GM19452 (cell line): ENCODE measurements at regions not wholly inside any gene's neighbourhood (a gene's known extent, or its start where the extent isn't known, plus 50 kb on each side); places are given as distances from the start of the nearest gene placed in this dataset.

Experiments
- ATAC-seq: cut with Tn5 transposase; IDR thresholded peaks from one replicate; pipeline ENCODE4 v1.9.1; 2021; ENCODE audit not compliant: unreplicated experiment

DNA sequence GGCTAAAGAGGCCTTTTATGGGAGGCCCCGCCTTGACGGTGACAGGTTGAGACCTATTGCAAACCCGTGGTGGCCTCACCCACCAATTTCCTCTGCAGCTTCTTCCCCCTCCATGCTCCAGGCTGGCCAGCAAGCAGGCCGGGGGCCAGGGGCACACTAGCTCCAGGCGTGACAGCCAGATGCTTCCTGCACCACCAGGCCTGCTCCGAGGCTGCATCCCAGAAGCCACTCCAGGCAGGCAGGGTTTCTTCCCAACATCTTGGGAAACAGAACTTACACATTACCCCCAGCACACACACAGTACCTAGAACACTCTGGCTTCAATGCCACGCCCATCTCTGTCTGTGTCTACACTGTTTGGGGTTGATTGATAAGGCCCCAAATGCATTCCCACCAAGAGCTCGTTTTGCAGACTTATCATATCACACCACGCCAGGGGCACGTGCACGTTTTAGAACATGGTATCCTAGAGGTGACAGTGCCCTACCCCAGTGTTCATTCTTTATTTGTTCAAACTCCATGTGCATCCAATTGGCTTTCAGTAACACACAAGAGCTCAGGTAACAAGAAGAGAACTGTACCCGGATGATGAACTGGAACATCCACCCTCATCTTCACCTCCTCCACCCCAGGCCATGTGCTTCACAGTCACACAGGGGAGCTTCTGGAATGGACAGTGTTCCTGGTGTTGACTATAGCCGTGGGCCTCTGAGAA is 221.4 kb upstream of the RREB1 start:
- no peak for ATAC-seq

DNA sequence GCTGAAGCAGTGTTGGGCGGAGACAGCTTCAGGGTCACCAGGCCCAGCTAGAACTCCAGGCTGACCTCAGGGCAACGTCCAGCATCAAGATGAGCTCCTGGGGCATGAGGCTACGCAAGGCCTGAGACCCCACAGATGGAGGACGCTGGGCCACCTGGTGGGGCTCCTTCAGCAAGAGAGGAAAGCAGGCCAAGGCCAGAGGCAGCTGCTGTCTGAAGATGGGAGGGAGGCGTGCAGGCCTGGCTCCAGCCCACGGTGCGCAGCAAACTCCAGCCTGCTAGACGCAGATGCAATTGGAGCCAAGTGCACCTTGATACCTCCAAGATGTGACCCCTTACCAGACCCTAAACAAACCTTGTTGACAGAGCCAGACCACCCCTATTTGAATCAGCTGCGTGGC is 220.9 kb upstream of the RREB1 start:
- ATAC-seq: no peak

DNA sequence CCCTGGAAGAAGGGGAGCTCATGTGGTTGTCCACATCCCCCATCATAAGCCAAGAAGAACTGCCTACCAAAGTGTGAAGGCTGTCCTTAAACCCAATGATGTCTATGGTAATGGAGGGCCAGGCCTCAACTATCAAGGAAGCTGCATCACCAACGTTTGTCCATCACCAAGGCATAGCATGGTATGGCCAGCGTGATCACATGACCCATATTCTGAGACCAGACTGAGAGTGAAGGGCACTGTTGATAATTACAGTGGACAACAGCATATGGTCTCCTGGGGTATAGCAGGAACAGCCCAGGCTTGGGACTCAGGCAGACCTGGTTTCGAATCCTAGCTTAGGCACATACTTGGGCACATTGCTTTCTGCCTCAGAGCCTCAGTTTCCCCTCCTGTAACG is 218.2 kb upstream of the RREB1 start:
- no peak for ATAC-seq

DNA sequence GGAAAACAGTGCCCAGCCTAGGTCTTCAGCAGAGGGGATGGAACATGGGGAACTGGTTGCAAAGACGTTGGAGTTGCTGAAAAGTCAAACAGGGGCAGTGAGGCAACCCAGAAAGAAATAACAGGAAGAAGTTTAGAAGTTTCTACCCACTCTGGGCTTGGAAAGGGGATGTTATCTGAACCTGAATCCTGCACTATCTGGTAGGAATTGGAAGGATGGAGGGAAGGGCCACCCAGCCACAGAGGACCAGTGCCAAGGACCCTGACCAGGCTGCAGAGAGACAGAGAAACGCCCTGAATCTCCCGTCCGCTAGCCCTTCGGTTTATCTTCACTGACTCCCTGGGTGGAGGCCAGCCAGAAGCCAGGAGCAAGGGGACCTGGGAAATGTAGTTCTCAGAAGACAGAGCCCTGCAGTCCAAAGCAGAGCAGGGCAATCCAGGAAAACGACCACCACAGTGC is 217.3 kb upstream of the RREB1 start:
- no peak for ATAC-seq

DNA sequence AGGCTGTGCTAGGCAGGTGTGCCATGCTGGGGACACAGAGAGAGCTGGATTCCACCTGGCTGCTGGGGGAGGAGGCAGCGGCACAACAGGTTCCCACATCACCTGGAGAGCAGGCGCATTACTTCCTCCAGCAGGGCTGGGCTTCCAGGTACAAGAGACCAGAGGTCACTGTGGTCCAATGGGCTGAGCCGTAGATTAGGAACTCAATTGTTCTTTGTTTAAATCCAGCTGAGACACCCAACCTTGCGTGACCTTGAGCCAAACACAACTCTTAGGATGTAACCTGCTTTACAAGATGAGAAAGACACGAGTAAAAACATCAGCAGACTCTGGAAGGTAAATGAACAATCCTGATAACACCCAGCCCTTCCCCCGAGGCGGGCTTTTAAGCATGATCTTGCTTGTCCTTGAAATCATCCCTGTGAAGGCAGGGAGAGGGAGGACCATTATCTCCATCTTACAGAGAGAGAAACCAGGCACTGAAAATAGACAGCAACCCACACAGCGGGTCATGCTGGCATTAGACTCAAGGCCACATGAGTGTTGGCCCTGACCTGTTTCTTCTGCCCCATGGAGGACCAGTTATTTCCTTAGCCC is 216.5 kb upstream of the RREB1 start:
- no peak for ATAC-seq

DNA sequence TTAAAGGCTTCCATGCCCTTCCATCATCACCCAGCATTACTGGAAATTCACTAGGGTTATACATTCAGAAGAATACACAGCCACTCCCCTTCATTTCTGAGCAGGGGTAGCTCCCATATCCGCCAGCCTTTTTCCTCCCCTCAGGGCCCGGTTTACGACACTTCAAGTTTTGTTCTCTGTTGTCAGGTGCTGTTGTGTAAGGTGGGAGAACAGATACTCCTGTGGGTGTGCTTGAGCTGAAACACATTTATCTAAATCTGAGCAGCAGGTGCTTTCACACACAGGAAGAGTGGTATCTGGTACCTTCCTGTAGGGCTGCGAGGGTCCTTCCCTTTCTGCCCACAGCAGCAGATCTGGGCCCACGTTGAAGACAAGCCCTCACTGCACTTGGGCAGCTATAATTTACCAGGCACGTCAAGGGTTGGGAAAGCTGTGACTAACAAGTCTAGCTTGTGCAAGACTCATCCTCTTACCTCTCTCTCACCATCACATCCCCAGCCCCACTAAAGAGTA is 215.8 kb upstream of the RREB1 start:
- no peak for ATAC-seq

DNA sequence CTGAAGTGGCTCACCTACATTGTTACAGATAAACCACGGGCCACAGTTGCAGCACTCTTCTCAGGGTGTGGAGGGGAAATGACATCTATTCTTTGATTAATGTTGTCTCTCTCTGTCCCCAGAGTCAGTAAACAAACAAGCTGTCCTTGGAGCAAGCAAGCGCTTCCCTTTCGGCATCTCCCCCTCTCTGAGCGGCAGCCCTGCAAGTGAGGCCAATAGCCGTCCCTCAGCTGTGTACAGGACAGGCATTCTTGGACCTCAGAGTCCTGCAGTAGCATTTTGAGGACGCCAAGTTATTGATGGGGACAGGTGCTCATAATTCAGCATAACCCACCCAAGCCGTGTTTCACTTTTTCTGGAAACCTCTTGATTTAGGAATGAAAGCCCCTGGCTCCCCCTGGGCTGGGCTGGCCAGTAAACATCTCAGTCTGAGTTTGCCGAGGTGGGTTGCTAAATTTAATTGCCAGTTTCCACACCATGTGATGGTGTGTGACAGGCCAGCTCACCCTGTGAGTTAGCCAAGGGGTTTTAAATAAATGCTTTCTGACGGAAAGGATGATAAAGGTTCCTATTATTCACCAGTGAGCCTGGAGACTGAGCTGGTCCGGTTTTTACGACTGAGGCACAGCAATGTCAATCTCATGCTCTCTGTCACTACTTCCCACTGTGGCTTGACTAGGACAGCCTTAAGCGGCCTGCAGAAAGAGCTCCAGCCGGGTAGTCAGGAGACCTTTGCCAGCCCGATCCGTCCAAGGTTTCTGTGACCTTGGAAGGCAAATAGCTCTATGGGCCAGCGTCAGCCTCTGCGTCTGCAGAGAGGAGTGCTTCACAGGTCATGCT is 214.8 kb upstream of the RREB1 start:
- ATAC-seq: no peak

DNA sequence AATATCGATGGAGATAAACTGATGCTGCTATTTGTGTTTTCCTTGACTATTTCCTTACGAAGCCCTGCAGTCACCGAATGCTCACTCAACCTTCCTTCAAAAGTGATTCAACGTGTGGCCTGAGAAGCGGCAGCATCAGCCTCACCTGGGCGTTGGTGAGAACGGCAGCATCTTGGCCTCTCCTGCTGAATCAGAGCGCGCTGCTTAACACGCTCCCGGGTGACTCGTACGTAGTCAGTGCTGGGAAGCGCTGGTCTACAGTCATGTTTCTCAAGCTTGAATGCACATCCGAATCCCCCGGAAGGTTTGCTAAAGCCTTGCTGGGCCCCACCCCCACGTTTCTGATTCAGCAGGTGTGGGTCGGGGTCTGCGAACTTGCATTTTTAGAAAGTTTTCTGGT is 214.1 kb upstream of the RREB1 start:
- ATAC-seq: no peak

DNA sequence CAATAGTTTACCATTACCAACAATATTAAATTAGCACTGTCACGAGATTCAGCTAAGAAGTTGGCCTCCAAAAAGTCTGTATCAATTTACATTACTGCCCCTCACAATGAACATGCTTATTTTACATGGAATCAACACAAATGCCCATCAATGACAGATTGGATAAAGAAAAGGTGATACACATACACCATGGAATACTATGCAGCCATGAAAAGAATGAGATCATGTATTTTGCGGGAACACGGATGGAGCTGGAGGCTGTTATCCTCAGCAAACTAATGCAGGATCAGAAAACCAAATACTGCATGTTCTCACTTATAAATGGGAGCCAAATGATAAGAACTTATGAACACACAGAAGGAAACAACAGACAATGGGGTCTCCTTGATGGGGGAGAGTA is 211.8 kb upstream of the RREB1 start:
- ATAC-seq: no peak

DNA sequence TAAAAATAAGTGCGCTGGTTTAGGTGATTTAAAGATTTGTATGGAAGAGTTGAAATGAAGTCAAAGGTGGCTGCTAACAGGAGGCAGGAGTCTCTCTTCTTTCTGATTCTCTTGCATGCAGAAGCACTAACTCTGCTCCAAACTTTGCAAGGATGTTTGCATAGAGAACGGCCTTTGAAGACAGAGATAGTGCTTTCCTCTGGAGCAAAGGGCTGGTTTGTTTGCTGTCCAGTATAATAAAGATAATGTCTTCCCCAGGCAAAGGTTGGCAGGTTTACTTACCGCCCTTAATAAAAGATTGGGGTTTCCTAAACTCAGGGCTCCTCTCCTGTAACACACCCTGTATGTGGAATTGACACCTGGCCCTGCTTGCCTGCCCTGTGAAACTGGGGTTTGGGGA is 210.6 kb upstream of the RREB1 start:
- no peak for ATAC-seq

DNA sequence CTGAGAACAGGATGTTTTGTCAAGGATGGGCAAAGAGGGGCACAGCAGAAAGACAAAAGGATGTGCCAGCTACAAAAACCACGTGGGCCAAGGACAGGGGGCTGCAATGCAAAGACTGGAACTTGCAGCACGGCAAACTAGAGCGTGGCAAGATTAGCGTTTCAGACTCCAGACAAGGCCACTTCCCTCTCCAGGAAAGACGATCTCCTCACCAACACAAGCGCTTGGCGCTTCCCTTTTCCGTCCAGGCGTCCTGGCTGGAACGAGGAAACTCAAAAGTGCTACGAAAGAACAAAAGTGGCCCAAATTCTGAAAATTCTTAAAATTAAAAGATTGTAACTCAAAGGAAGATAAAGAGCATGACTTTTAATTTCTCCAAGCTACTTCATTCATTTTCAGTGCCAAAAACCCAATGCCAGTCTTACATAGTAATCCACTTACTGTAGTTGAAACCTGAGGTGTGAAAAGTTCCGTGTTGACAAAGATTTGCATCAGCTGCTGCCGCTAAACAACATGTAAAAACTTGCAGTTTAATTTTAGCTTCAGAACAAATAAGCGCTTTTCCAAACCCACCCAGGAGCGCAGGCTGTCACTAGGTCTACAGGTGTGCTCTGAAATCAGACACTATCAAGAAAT is 207.1 kb upstream of the RREB1 start:
- ATAC-seq: no peak

DNA sequence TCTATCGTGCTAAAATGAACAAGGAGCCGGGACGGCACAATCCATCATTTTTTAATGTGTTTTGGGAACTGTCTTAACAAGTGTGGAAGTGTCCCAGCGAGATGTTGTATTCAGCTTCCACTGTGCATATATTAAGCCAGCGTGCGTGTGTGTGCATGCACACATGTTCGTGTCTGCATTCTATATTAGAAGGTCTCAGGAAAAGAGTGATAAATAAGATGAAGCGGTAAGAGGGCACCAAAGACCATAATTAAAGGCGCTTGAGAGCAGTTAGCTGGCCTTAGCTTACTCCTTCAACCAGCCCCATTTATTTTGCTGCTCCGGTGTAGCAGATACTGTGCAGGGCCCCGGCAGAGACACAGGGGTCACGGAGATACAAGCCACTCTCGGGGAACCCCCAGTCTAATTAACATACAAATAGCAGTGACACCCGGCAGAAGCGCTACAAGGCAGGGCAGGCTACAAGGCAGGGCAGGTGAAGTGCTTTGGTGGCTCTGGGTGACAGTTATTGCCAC is 206.5 kb upstream of the RREB1 start:
- ATAC-seq: no peak

DNA sequence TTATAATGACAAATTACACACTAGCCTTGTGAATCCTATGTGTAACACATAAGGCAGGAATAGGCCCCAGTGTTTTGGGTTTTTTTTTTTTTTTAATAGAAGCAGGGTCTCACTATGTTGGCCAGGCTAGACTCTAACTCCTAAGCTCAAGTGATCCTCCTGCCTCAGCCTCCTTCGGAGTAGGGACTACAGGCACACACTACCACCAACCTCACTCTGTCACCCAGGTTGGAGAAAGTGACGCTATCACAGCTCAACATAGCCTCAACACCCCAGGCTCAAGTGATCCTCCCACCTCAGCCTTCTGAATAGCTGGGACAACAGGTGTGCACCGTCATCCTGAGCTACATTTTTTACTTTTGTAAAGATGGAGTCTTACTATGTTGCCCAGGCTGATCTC is 205.8 kb upstream of the RREB1 start:
- no peak for ATAC-seq

DNA sequence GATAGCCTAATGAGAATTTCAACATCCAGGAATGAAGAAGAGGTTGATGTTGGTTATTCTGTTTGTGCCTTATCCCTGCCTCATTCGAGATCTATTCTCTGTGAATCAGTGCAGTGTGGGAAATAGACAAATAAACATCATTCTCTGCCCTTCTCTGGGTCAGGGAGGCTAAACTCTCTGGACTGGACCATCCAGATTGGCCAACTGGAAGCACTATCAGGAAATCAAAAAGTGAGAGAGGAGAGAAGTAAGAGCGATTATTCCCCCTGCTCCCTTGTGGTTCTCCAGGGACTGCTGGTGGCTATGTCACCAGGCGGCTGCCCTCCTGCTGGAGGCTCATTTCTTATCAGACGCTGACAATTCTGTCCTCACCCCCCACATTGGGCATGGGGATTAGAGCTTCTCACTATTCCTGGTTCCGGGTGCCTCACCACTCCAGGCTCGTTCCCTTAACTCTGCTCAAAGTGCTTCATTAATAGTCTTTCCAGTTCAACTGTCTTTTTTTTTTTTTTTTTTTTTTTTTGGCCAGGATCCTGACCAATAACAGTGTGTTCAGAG is 201.7 kb upstream of the RREB1 start:
- no peak for ATAC-seq

DNA sequence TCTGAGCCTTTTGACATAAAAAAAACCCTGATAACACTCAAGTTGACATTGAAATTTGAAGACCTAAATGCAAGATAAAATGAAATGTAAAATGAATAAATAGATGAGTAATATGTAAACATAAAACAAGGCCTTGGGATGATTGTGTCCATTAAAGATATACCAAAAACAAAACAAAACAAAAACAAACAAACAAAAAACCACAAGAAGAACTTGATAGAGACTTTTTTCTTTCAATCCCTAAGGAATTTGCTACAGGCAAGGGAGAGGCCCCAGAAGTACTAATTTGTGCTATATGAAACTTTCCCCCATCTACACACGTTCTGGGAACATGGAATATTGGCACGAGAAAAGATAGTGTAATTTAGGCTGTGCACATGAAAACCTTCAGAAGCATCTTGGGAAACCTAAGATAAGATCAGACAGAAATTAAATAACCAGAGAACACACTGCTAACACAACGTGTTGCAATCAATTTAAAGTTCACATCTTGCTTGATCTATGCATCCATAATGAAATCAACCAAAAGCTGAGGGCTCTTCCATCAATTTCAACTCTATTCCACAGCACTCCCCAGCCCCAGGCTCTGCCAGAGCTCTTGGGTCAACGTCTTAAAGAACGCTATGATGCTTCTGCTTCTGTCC is 201.1 kb upstream of the RREB1 start:
- ATAC-seq: no peak

DNA sequence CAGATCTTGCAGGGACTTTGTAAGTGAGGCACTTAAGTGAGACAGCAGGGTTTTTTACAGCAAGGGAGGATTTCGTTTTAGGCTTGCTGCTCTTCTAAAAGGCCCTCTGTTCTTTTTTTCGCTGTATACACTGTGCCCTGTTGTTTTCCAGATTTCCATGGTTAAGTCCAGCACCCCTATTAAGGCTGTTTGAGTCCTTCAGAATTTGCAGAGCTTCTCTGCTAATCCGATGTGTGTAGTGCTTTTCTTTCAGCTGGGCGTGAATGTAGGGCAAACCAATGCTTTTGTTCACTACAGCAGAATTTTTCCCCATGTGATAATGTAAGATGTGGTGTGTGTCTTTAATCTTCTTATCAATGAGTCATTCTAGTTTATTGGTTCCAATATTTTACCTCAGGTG is 200.5 kb upstream of the RREB1 start:
- ATAC-seq: no peak

DNA sequence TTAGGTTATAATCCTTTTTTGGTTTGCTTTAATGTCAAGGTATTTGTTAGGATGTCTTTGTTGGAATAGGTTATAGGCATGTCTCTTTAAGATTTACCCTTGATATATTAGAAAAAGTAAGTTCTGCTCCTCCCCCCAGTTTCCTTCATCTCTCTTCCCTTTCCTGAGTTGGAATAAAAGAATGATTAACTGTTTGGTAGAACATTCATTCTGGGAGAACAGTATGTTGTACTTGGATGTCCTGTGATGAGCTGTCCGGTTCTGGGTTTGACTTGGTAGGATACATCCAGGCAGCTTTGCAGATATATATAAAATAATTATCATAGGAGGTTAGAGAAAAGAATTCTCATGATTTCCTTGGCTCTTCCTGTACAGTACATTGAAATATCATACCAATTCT is 199.6 kb upstream of the RREB1 start:
- ATAC-seq: no peak

DNA sequence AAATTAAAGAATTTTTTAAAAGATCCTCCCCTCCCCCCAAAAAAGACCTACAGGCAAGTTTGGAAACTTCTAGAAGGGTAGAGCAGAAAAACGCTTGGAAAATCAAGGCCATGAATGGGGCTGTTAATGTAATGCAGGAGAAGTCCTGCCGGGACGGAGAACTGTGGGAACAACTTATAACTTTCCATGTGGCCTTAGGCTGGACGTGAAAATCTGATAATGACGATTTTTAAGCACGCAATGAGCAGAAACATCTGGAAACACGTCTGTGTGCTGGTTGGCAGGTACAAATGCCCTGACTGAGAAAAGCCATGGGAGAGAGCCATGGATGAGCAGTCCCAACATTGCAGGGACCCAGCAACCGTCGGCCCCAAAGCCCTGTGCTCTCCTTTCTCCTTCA is 198.7 kb upstream of the RREB1 start:
- ATAC-seq: no peak

DNA sequence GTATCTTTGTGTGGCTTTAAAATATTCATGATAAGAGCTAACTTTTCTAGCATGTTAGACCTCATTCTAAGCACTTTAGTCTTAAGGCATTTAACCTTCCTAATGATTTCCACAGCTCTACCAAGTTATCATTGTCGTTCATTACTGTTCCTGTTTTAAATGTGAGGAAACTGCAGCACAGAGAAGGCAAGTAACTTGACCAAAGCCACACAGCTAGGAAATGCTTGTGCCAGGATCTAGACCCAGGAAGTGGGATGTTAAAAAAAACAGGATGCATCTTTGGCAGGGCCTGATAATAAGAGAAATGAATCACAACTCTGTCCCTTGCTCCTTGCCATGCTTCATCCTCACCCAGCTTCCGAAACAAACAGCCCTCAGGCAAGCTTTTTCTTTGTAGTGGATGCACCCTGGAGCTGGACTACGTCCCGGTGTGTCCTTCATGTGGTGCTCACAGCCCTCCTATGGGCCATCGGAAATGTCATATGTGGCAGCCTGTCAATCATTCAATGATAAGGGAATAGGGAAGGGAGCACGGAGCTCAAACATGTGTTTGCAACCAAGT is 196.9 kb upstream of the RREB1 start:
- no peak for ATAC-seq

DNA sequence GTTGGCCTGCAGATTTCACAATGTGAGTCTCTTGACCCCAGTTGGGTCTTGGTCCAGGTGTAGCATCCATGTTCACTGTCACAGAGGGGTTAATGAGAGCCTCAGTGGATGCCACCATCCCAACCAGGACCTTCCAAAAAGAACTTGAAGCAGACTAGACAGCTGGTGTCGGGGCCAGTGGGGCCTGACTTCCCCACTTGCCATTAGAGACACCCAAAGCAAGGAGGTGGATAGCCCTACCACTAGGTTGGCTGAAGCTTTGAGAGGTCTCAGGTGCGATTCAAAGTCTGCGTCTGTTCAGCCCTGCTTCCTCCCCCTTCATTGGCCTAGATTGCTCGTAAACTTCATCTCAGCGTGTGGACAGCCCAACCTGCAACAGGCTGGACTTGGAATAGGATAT is 196.4 kb upstream of the RREB1 start:
- ATAC-seq: no peak
